ENCODE measurements at regions not wholly inside any gene's neighbourhood (a gene's known extent, or its start where the extent isn't known, plus 50 kb on each side); places are given as distances from the start of the nearest gene placed in this dataset.

DNA sequence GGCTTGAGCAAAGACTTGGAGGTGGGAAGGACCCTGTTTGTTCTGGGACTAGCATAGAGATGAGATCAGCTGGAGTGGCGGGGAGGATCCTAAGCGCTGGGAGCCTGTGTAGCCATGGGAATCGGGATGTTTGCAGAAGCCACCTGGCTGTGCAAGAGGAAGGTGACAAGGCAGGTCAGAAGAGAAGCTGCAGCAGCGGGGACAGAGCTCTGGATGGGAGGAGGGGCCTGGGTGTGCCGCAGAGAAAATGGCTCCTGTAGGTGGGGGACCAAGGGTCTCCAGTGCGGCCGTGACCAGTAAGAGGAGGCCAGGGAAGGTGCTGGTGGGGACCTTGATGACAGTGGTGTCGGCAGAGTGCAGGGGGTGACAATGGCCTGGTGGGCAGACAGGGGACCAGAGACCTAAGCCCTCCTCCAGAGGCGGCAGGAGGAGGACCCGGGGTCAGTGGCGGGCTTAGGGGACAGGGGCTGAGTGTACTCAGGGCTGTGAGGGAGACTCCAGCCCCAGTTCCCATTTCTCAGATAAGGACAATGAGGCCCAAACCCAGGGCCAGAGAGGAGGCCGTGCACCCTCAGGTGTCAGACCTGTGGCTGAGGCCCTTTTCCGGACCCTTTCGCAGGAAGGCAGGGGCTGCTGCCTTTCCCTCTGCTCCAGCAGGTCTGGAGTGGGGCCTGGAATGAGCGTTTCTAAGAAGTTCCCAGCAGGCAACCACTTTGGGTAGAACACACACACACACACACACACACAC is 206.6 kb upstream of the RTL1 start:
- no peak for DNase-seq

DNA sequence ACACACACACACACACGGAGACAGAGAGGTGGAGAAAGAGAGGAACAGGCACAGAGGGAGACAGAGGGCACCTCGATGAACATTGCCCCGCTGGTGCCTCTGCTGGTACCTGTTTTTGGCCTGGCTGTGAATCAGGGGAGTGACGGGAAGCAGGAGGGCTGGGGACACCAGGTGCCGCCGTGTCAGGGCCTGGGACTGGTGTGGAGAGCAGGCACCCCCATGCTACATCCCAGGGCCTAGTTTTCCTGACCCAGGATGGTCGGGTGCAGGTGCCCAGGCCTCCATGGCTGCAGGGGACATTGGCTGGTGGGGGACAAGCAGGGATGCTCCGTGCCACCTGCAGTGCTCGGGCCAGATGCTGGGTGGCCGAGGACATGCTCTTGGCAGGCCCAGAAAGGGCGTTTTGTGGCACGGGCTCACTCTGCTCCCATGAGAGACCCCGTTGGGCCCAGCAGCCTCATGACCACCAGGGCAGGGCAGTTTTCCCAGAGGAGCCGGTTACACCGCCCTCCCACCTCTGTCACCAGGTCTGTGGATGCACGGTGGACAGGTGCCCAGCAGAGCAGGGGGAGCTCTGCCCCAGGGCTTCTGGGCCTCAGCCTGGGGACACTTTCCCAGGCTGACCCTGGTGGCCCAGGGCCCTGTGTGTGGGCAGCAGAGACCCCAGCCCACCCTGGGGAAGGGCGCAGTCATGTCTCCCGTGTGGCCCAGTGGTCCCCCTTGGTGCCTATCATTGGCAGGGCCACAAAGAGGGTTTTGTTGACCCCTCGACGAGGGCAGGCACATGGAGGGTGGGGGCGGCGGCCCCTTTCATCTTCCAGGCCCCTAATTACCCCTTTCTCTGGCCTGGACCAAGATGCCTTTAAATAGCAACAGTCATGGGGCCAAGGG is 207.5 kb upstream of the RTL1 start:
- DNase-seq, result no peak

DNA sequence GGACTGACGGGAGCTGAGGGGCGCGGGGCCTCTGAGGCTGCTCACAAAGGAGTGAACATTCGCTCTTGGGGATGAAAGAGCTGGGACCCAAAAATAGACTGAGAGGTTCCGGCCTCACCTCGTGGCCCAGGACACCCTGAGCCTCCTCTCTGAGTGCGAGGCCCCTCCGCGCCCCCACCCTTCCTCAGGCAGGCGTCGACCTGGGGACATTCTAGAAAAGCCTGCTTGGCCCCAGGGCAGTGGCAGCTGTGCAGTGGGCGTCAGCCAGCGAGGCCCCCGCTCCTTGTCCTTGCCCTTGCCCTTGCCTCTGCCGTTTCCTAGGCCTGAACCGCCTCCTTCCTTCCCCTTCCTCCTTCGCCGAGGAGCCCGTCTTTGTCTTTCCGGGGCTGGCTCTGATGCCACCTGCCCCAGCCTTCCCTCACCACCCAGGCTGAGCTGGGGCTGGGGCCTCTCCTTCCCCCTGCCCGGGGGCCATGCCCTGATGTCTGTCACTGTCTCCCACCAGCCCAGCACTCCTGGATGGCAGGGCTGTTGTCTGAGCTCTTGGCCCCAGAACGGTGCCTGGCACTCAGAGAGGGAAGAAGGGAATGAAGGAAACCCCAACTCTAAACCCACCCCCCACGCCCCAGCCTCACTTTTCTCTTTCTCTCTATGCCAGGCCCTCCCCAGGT is 208.2 kb upstream of the RTL1 start:
- DNase-seq, result no peak

DNA sequence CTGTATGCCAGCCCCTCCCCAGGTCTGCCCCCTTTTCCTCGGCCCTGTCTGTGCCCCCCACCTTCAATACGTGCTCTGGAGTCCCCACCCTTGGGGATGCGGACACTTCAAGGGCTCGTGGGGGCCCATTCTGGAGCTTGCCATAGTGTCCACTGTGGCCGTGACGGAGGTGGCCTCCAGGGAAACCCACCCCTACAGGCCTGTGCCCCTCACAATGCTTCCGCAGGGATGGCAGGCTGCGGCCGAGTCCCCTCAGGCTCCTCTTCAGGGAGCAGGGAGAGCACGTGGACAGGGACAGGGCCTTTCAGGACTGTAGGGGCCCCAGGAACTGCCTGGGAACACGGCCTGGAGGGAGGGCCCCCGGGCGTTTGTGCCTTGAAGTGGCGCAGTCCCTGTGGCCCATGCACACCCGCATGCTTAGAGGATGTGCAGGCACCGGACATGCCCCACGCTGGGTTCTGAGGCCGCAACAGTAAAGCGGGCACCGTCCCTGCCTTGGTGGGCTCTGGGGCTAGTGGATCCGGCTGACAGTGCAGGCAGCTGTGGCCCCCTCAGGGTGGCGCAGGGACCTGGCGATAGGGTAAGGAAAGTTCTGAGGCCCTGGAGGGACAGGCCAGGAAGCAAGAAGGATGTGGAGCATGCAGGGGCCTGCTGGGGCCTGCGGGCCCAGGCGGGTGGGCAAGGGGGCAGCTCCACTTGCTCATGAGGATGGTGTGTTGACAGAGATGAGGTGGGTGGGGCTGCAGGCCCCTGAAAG is 209.0 kb upstream of the RTL1 start:
- no peak for DNase-seq

DNA sequence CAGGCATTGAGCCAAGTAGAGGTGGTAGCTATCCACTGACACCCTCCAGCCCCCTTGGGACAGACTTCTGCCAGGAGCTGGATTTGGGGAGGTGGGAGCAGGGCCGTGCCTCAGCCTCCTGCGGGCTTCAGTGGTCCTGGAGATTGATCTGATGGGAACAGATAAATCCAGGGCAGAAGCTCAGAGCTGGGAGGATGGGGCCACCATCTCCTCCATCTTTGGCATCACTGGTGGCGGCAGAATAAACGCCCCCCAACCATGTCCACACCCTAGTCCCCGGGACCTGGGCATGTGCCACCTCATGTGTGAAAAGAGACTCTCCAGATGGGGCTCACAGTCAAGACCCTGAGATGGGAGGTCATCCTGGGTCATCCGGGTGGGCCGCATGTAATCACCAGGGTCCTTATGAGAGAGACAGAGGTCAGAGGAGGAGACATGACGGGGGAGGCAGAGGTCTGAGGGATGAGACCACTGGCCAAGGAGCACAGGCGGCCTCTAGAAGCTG is 209.6 kb upstream of the RTL1 start:
- DNase-seq, result no peak

DNA sequence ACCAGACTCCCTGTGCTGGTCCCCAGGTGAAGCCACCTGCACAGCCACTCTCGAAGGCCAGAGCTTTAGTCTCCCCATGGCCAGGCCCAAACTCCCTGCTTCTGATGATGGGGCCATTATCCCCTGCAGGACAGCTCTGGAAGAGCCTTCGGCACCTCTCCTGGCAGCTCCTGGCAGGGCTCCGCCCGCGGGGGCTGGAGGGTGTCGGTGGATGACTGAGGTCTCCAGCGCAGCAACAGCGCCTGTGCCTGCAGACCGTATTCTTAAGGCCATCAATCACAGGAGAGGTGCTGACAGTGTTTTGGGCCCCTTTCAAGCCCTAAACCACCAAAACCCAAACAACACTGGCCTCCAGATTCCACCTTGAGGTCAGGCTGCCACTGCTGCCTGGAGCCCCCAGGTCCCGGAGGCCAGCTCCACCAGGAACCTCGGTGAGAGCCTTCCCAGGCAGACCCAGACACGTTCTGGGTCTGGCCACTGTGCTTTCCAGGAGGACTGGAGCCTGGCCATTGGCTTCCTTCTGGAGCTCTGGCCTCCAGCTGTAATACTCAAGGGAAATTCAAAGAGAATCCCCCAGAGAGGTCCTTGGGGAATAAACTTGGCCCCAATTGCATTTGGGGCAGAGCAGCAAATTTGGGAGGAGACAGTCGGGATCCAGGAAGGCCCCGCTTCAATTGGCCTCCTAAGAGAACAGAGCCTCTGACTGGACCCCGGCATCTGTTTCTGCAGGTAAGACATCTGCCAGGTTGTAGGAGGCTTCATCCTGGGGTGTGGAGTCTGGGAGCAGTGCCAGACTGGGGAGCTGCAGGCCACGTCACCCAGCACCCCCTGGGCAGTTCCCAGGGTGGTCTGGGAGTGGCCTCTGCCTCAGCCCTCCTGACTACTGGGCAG is 210.6 kb upstream of the RTL1 start:
- no peak for DNase-seq

DNA sequence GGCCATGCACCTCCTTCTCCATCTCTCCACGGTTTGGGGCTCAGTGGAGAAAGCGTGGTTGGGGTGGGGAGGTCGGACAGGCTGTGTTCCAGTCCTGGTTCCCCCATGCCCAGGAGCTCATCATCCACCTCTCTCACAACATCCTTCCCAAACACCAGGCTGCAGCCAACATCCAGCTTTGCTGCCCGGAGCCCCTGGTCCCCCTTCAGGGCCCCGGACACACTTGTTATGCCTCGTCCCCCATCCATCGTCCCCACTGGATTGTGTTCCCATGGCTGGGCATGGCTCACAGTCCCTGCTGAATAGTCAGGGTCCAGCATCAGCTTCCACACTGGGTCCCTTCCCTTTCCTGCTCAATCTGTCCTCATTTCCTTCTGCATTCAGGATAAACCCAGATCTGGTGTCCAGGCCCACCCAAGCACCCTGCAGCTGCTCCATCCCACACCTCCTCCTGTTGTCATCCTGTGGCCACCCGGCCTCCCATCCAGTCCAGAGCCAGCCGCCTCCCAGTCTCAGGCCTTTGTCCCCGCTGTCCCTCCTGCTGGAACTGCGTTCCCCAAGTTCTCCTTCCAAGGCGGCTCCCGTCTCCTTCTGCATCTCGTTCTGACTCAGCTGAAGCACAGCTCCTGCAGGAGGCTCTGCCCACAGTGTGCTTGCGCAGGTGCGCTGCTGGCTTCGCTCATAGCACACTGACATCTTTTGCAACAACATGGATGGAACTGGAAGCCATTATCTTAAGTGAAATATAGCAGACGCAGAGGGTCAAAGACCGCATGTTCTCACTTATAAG is 211.4 kb upstream of the RTL1 start:
- DNase-seq, result no peak

DNA sequence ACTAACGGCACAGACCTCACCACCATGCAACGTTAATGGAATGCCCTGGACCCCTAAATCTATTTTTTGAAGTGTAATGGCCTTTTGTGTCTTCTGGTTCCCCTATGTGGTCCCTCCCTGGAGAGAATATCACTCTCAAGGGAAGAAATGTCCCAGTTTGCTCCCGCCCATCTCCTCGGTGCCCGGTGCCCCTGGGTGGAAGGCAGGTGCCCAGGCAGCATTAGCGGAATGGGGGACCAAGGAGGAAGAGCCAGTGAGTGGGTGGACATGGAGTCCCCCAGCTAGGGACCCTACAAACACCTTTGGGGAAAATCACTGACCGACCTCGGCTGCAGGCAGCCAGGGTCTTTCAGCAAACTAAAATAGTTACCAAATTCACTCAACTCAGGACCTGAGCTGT is 212.1 kb upstream of the RTL1 start:
- no peak for DNase-seq

DNA sequence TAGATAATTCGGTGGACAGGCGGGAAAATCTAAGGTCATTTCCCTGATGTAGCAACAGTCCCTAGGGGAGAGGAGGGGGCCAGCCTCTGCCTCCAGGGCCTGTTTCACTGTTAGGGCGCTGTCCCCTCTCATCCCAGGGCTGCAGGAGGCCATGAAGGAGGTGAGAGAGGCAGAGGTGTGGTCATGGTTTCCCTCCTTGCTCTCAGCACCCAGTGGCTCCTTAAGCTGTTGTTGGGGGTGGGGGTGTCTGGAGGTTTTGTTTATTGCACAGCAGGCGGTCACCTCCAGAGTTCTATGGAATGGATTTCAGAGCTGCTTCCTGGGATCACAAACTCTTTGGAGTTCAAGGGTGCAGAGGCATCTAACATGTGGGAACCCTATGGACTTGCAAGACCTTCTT is 212.5 kb upstream of the RTL1 start:
- no peak for DNase-seq

DNA sequence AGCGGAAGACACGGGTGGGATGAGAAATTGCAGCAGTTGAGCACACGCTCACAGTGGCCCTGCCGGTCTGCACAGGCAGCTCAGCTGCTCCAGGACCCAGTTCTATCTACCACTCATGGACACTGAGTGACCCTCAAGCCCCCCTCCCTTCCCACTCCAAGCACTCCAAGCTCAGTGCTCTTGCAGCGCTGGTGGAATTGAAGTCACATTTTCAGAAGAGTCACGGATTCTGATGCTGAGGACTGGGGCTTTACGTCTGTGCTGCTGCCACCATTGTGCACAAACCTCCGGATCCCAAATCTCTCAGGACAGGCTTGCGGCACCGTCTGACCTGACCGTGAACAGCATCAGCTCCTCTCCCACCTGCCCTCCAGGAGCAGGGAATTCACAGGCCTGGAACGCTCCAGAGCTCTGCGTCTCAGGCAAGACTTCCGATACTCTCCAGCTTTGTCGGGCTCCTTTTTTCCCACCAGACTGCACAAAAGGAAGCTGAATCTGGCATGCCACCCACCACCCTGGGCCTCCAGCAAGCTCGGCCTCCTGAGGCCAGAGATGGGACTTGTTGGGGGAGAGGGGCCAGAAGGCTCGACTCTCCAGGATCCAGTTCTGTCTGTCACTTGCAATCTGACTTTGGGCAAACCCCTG is 213.1 kb upstream of the RTL1 start:
- DNase-seq, result no peak

DNA sequence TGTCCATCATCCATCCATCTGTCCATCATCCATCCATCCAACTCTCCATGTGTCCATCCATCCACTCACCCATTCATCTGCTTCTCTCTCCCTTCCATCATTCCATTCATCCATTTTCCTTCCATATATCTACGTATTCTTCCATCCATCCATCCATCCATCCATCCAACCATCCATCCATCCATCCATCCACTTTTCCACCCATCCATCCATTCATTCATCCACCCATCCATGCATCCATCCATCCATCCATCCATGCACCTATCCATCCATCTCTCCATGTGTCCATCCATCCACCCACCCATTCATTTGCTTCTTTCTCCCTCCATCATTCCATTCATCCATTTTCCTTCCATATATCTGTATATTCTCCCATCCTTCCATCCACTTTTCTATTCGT is 214.0 kb upstream of the RTL1 start:
- no peak for DNase-seq

DNA sequence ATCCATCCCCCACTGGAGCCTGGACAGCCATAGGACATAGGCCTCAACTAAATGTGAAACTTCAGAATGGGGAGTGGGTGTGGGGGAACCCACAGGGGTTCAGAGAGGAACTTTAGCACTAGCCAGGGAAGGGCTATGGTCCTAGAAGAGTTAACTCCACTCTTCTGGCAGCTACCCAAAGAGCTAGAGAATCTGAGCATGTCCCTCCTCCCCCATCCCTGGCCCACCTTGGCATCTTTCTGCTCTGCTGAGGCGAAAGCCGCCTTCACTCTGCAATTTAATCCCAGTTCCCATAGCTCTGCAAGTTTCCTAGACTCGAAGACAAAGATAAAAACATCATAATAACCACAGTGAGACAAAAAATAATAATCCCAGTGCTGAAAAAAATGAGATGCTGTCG is 214.7 kb upstream of the RTL1 start:
- no peak for DNase-seq

DNA sequence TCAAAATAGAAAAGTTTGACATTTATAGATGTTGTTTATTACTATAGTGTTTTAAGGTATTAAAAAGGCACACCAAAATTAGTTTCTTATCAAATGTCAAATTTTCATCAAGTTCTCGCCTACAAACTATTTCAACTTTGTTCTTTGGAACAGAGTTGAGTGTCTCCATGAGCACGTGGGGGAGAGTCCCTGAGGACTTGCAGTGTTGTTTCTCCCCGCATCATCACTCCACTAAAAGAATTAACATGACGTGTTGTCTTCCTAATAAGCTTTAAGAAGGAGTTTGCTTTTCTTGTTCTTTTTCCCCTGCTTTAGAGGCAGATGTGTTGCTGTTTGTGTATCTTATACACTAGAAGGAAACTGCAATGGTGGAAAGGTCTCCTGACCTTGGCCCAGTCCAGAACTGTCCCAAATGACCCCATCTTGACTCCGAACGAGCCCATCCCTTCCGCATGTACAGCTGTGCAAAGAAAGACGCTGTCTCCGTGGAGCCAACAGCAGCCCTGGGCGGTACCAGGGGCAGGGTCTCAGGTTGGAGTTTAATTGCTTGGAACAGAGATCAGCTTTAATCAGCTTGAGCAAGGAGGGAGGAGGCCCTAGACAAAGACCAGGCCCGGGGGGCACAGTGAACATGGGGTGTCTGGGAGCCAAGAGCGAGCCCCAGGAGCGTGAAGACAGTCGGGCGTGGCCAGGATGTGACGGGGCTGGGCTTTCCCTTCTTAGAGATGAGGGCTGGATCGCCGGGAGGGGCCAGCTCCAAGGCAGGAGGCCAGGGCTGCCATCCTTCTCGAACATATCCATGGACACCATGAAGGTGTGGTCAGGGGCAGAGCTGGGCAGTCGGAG is 215.4 kb upstream of the RTL1 start:
- DNase-seq, result no peak

DNA sequence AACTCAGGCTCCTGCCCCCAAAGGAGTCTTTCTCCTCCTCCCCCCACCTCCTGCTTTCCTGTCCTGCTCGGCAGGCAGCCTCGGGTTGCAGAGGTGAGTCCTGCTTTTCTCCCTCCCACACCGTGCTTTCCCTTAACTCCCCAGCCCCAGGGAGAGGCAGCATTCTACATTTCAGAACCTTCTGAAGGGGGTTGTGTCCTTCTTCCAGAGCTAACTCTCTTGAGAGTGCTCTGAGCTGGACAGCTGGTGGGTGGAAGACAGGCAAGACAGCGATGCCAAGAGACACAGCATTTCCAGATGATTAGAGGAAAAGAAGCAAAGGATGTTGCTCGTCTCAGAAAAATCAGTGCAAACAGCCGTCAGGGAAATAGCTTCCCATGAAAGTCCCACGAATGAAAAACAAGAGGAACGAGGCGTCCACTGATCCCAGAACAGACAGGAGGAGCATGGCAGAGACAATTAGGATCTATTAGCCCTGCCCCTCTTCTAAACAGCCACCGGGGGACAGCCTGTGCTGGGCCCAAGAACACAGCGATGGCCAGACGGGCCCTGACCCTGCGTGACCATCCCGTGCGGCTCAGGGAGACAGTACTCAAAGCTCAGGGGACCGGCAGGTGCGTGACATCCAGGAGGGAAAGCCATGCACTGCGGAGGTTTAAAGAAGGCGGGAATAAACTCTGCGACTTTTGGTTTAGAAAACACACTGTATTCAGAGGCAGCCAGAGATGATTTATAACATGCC is 216.5 kb upstream of the RTL1 start:
- no peak for DNase-seq

DNA sequence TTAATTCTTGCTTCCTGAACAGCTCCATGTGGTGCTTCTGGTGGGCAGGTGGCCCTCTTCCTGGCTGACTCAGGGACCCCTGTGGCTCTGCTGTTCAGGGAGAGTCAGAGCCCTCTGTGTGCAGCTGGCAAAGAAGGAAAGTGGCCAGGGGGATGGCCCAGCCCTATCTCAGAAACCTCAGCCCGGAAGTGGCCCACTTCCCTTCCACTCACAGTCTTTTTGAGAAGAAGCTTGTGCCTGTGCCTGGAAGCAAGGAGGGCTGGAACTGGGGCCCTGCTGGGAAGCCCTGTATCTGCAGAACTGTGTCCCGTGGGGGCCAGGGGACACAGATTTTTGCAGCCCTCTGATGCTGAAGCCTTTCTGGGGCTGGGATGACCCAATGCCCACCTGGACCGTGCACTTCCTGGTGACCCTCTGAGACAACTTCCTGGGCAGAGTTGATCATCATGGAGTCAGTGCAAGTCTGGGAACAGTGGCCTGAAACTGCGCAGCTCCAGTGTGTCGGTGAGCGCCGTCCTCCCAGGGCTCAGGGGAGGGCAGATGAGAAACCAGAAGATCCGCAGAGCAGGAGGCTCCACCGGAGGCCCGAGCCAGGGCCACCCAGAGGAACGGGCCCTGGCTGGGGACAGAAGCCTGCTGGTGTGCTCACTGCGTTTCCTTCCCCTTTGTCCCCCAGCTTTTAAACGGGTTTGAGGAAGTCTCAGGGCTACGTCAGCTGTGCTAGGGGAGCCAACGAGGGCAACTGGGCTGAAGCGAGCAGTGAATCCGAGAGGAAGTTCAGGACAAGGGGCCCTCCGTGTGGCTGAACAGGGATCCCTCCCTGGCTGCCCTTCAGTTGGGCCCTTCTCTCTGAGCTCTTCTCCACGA is 217.4 kb upstream of the RTL1 start:
- no peak for DNase-seq

DNA sequence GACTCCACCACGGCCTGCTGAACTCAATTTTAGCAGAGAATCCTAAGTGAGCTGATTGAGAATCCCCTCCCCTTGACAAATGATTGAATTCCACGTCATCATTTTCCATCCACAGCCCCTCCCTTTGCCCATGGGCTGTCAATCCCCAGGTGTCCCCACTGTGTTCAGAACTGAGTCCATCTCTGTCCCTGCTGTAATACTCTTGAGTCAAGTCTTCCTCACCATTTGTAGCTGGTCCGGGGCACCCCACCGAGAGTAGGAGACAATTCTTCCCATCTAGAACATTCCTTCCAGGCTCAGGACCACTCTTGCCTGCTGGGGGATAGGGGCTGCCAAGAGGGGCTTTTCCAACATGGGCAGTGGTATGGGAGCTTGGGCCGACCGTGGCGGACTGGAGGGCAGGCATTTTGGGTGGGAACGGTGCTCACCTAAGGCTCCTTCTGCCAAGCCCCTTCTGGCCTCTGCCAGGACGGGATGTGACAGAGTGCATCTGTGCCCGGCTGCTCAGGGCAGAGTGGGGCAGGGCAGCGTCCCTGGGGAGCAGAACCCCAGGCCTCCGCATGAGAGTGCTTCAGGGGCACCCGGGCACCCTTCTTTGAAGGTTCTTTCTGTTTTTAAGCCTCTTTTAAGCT is 218.1 kb upstream of the RTL1 start:
- DNase-seq, result no peak
